Epithelial cell of esophagus (primary cell): ENCODE measurements at regions not wholly inside any gene's neighbourhood (a gene's known extent, or its start where the extent isn't known, plus 50 kb on each side); places are given as distances from the start of the nearest gene placed in this dataset.
"Not testable (repeated sequence)": the region's sequence is repeated elsewhere in the genome, so short reads cannot be mapped to it uniquely, and the experiment has no call there.

Experiments
- DNase-seq: peaks from one replicate; pipeline ENCODE4 v3.0.0; 2010; ENCODE audit warnings: low read depth
- H3K4me3 ChIP-seq: 2 replicates; pipeline ENCODE4 v1.5.1; 2011; ENCODE audit warnings: mild to moderate bottlenecking, low read length, control low read depth
- TF ChIP-seq, protein P1 (sequence below): IDR thresholded peaks from 2 replicates; pipeline ENCODE4 v1.5.1; 2011; ENCODE audit warnings: low read depth, mild to moderate bottlenecking, low read length, control low read depth, inconsistent platforms; ENCODE audit not compliant: insufficient read depth; ENCODE audit errors: missing control alignments

DNA sequence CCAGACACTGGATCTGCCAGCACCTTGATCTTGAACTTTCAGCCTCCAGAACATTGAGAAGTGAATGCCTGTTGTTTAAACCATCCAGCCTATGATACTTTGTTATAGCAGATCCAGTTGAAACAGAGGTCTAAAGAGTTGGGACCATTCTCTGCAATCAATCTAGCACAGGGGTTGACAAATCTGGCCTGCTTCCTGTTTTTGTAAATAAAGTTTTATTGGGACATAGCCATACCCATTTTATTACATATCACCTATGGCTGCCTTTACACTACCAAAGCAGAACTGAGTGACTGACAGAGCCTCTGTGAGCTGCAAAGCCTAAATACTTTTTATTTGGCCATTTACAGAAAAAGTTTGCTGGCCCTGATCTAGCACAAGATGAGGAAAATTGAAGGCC, 62.0 kb downstream of the BARX1 start:
- DNase-seq: no peak

GRCh38 chr9:93892748-93893147, 62.4 kb downstream of the BARX1 start:
- no peak overlapping the region for H3K4me3 ChIP-seq
- TF ChIP-seq, protein P1, sequence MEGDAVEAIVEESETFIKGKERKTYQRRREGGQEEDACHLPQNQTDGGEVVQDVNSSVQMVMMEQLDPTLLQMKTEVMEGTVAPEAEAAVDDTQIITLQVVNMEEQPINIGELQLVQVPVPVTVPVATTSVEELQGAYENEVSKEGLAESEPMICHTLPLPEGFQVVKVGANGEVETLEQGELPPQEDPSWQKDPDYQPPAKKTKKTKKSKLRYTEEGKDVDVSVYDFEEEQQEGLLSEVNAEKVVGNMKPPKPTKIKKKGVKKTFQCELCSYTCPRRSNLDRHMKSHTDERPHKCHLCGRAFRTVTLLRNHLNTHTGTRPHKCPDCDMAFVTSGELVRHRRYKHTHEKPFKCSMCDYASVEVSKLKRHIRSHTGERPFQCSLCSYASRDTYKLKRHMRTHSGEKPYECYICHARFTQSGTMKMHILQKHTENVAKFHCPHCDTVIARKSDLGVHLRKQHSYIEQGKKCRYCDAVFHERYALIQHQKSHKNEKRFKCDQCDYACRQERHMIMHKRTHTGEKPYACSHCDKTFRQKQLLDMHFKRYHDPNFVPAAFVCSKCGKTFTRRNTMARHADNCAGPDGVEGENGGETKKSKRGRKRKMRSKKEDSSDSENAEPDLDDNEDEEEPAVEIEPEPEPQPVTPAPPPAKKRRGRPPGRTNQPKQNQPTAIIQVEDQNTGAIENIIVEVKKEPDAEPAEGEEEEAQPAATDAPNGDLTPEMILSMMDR: no peak
- no peak for DNase-seq

More for the DNA sequence above, 62.0 kb downstream of the BARX1 start:
- no peak overlapping the region for H3K4me3 ChIP-seq
- TF ChIP-seq, protein P1: no peak

- no peak for DNase-seq
- H3K4me3 ChIP-seq: no peak overlapping the region
- TF ChIP-seq, protein P1: no peak
Observed at GRCh38 chr9:93891549-93892310, 63.4 kb downstream of the BARX1 start.

DNA sequence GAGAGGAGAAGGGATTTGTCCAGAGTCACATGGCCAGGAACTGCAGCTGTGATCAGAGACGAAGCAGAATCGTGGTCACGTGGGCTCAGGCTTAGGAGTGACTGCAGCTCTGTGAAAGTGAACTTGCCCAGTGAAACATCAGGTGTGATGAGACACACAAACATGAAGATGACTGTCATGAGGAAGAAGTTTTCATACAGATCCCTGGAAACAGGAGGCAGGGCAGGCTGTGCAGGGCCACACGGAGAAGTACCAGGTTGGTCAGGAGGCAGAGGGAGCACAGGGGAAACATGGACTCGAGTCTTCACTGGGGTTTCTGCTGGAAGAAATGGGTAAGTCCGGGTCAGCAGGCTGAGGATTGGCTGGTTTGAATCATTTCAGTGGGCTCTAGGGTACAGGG, 64.1 kb downstream of the BARX1 start:
- no peak overlapping the region for H3K4me3 ChIP-seq
- TF ChIP-seq, protein P1: no peak
- DNase-seq: no peak

GRCh38 chr9:93890436-93890935, 64.7 kb downstream of the BARX1 start:
- DNase-seq: no peak
- no peak overlapping the region for H3K4me3 ChIP-seq
- TF ChIP-seq, protein P1: no peak

GRCh38 chr9:93886911-93887310, 68.2 kb downstream of the BARX1 start:
- no peak overlapping the region for H3K4me3 ChIP-seq
- no peak for DNase-seq
- TF ChIP-seq, protein P1: no peak

- no peak overlapping the region for H3K4me3 ChIP-seq
- peak; percentile 41 for DNase-seq
- TF ChIP-seq, protein P1: no peak
Observed at GRCh38 chr9:93884808-93885207, 70.3 kb downstream of the BARX1 start.

GRCh38 chr9:93879662-93880407, 75.3 kb downstream of the BARX1 start:
- not testable (repeated sequence) for H3K4me3 ChIP-seq, DNase-seq
